Transverse colon (tissue), 4 donors: ENCODE measurements at regions not wholly inside any gene's neighbourhood (a gene's known extent, or its start where the extent isn't known, plus 50 kb on each side); places are given as distances from the start of the nearest gene placed in this dataset.

ENCODE experiments used
- POLR2A ChIP-seq: fragments of 450-650 bp; IDR thresholded peaks from one replicate; pipeline ENCODE4 v1.6.1; 2016; ENCODE audit warnings: antibody characterized with exemption, mild to moderate bottlenecking, moderate library complexity
- POLR2AphosphoS5 ChIP-seq, 3 donors: sonication (generic); formaldehyde crosslinking; IDR thresholded peaks; one replicate each; pipeline ENCODE4 v1.6.1; 2016; ENCODE audit warnings: antibody characterized with exemption in 3 of 3
- TF ChIP-seq, protein P1 (sequence below), 5 experiments: fragments of 200-600 bp in 3 of 5; fragments of 450-650 bp in 2 of 5; sonication (generic) in 3 of 5; IDR thresholded peaks; 1 replicate in 2 of 5; 2 replicates in 3 of 5; pipeline ENCODE4 v1.5.1; 2016 to 2017; ENCODE audit warnings: antibody characterized with exemption in 5 of 5, inconsistent platforms in 3 of 5, mild to moderate bottlenecking in 2 of 5, moderate library complexity in 1 of 5

GRCh38 chr1:4105300-4105880 lies 205.3 kb upstream of the C1orf174 start:
- TF ChIP-seq, protein P1, sequence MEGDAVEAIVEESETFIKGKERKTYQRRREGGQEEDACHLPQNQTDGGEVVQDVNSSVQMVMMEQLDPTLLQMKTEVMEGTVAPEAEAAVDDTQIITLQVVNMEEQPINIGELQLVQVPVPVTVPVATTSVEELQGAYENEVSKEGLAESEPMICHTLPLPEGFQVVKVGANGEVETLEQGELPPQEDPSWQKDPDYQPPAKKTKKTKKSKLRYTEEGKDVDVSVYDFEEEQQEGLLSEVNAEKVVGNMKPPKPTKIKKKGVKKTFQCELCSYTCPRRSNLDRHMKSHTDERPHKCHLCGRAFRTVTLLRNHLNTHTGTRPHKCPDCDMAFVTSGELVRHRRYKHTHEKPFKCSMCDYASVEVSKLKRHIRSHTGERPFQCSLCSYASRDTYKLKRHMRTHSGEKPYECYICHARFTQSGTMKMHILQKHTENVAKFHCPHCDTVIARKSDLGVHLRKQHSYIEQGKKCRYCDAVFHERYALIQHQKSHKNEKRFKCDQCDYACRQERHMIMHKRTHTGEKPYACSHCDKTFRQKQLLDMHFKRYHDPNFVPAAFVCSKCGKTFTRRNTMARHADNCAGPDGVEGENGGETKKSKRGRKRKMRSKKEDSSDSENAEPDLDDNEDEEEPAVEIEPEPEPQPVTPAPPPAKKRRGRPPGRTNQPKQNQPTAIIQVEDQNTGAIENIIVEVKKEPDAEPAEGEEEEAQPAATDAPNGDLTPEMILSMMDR (IDR thresholded peaks at IDR 0.05) = no peak
- TF ChIP-seq POLR2AphosphoS5 (IDR thresholded peaks at IDR 0.05) = no peak
- TF ChIP-seq POLR2A = no peak
